Muscle of leg (tissue), 3 donors: ENCODE measurements at regions not wholly inside any gene's neighbourhood (a gene's known extent, or its start where the extent isn't known, plus 50 kb on each side); places are given as distances from the start of the nearest gene placed in this dataset.
A peak's percentile ranks its signal among the peaks of the same experiment; 100 is the strongest.
"Not testable (repeated sequence)": the region's sequence is repeated elsewhere in the genome, so short reads cannot be mapped to it uniquely, and the experiment has no call there.

ENCODE experiments used
- DNase-seq: peaks from one replicate; pipeline ENCODE4 v3.0.0; 2013
- H3K27ac ChIP-seq: one replicate; pipeline ENCODE4 v1.5.1; 2013; ENCODE audit warnings: mild to moderate bottlenecking, low read length, control low read depth
- H3K27me3 ChIP-seq: one replicate; pipeline ENCODE4 v1.6.1; 2013; ENCODE audit warnings: low read length; ENCODE audit not compliant: control insufficient read depth, insufficient read depth
- H3K36me3 ChIP-seq: one replicate; pipeline ENCODE4 v1.6.1; 2013; ENCODE audit warnings: low read length; ENCODE audit not compliant: control insufficient read depth, insufficient read depth
- H3K4me1 ChIP-seq: one replicate; pipeline ENCODE4 v1.6.1; 2013; ENCODE audit warnings: low read length; ENCODE audit not compliant: control insufficient read depth, insufficient read depth
- H3K4me3 ChIP-seq: one replicate; pipeline ENCODE4 v1.5.1; 2013; ENCODE audit warnings: low read length, control low read depth
- H3K9me3 ChIP-seq: replicated peaks from 2 replicates; pipeline ENCODE4 v1.6.1; 2013; ENCODE audit warnings: low read depth, low read length; ENCODE audit not compliant: control insufficient read depth
- WGBS: methylation state at CpG from one replicate; pipeline ENCODE4 v1.1.5; 2013; ENCODE audit warnings: missing lambda C conversion rate; ENCODE audit not compliant: insufficient coverage; 5-methylcytosine and 5-hydroxymethylcytosine counted together

GRCh38 chr11:109512680-109513079, 90.7 kb downstream of the C11orf87 start:
- 57% methylated on average over 1 of the region's 2 CpGs for WGBS
- no peaks in the 10 kb centered on the region for H3K27me3 ChIP-seq
- no peak overlapping the region for H3K4me3 ChIP-seq
- H3K36me3 ChIP-seq, result no peaks in the 10 kb centered on the region
- peaks cover 3% of the 10 kb centered on the region for H3K4me1 ChIP-seq
- no peak overlapping the region for H3K27ac ChIP-seq
- no peaks in the 10 kb centered on the region for H3K9me3 ChIP-seq
- DNase-seq, result no peak

- Histone ChIP-seq H3K27me3 (no peaks in the 10 kb centered on the region), H3K36me3 (no peaks in the 10 kb centered on the region), H3K9me3 (no peaks in the 10 kb centered on the region), H3K4me1 (peaks cover 3% of the 10 kb centered on the region), H3K27ac (no peak overlapping the region), H3K4me3 (no peak overlapping the region)
- no peak for DNase-seq
- 42% methylated on average over 2 of the region's 2 CpGs for WGBS
These were observed 92.5 kb downstream of the C11orf87 start for GRCh38 chr11:109514313-109515018.

- no peaks in the 10 kb centered on the region for H3K9me3 ChIP-seq
- no peak for DNase-seq
- H3K36me3 ChIP-seq, result no peaks in the 10 kb centered on the region
- H3K27me3 ChIP-seq, result no peaks in the 10 kb centered on the region
- WGBS, result no CpG with 5 or more reads among the region's 2 CpGs
- no peak overlapping the region for H3K4me3 ChIP-seq
- H3K27ac ChIP-seq, result no peak overlapping the region
- no peaks in the 10 kb centered on the region for H3K4me1 ChIP-seq
These were observed 97.3 kb downstream of the C11orf87 start for GRCh38 chr11:109519253-109519652.

- no peaks in the 10 kb centered on the region for H3K9me3 ChIP-seq
- no peaks in the 10 kb centered on the region for H3K4me1 ChIP-seq
- no peak overlapping the region for H3K4me3 ChIP-seq
- no peaks in the 10 kb centered on the region for H3K27me3 ChIP-seq
- H3K36me3 ChIP-seq, result no peaks in the 10 kb centered on the region
- no peak overlapping the region for H3K27ac ChIP-seq
- no peak for DNase-seq
- no CpG with 5 or more reads among the region's 1 CpG for WGBS
These were observed 99.6 kb downstream of the C11orf87 start for GRCh38 chr11:109521571-109522086.

- Histone ChIP-seq H3K4me3 (no peak overlapping the region), H3K36me3 (no peaks in the 10 kb centered on the region), H3K4me1 (no peaks in the 10 kb centered on the region), H3K27ac (no peak overlapping the region), H3K9me3 (no peaks in the 10 kb centered on the region), H3K27me3 (no peaks in the 10 kb centered on the region)
- no peak for DNase-seq
- whole genome bisulfite sequencing, result no CpG with 5 or more reads among the region's 2 CpGs
These were observed 100.2 kb downstream of the C11orf87 start for GRCh38 chr11:109522116-109522755.

GRCh38 chr11:109525636-109526035, 103.6 kb downstream of the C11orf87 start:
- not testable (repeated sequence) for H3K4me1 ChIP-seq, H3K4me3 ChIP-seq, DNase-seq, H3K27ac ChIP-seq, H3K36me3 ChIP-seq, H3K9me3 ChIP-seq, H3K27me3 ChIP-seq
- WGBS, result 90% methylated on average over 2 of the region's 7 CpGs

- no peak for DNase-seq
- H3K27ac ChIP-seq, result no peak overlapping the region
- no peaks in the 10 kb centered on the region for H3K36me3 ChIP-seq
- H3K4me3 ChIP-seq, result no peak overlapping the region
- no peaks in the 10 kb centered on the region for H3K27me3 ChIP-seq
- no peaks in the 10 kb centered on the region for H3K9me3 ChIP-seq
- no CpG with 5 or more reads among the region's 5 CpGs for WGBS
- H3K4me1 ChIP-seq, result no peaks in the 10 kb centered on the region
These were observed 104.1 kb downstream of the C11orf87 start for GRCh38 chr11:109526061-109526460.

GRCh38 chr11:109526931-109527330, 104.9 kb downstream of the C11orf87 start:
- Histone ChIP-seq H3K4me1 (no peaks in the 10 kb centered on the region), H3K36me3 (no peaks in the 10 kb centered on the region), H3K27me3 (no peaks in the 10 kb centered on the region), H3K27ac (no peak overlapping the region), H3K9me3 (no peaks in the 10 kb centered on the region), H3K4me3 (no peak overlapping the region)
- DNase-seq, result no peak
- no CpG with 5 or more reads among the region's 4 CpGs for WGBS

GRCh38 chr11:109527496-109527895, 105.5 kb downstream of the C11orf87 start:
- no peaks in the 10 kb centered on the region for H3K4me1 ChIP-seq
- H3K27ac ChIP-seq, result no peak overlapping the region
- no peak for DNase-seq
- WGBS, result no CpG with 5 or more reads among the region's 1 CpG
- H3K36me3 ChIP-seq, result no peaks in the 10 kb centered on the region
- no peak overlapping the region for H3K4me3 ChIP-seq
- H3K27me3 ChIP-seq, result no peaks in the 10 kb centered on the region
- H3K9me3 ChIP-seq, result no peaks in the 10 kb centered on the region

GRCh38 chr11:109547356-109548027, 125.5 kb downstream of the C11orf87 start:
- peak; percentile 22 for DNase-seq
- H3K36me3 ChIP-seq, result no peaks in the 10 kb centered on the region
- H3K27ac ChIP-seq, result no peak overlapping the region
- no peaks in the 10 kb centered on the region for H3K27me3 ChIP-seq
- 80% methylated on average over 1 of the region's 6 CpGs for whole genome bisulfite sequencing
- no peaks in the 10 kb centered on the region for H3K4me1 ChIP-seq
- H3K9me3 ChIP-seq, result no peaks in the 10 kb centered on the region
- no peak overlapping the region for H3K4me3 ChIP-seq
